GM06990 (cell line): ENCODE measurements at regions not wholly inside any gene's neighbourhood (a gene's known extent, or its start where the extent isn't known, plus 50 kb on each side); places are given as distances from the start of the nearest gene placed in this dataset.

Experiments
- DNase-seq: peaks from one replicate; pipeline ENCODE4 v3.0.0-alpha.2; 2011; ENCODE audit not compliant: insufficient read length; ENCODE audit errors: extremely low read depth
- H3K27me3 ChIP-seq: replicated peaks from 2 replicates; pipeline ENCODE4 v1.6.0; 2011; ENCODE audit warnings: low read length; ENCODE audit not compliant: control insufficient read depth, insufficient read depth
- H3K36me3 ChIP-seq: 2 replicates; pipeline ENCODE4 v1.5.1; 2011; ENCODE audit warnings: low read length; ENCODE audit not compliant: control insufficient read depth, insufficient read depth
- H3K4me3 ChIP-seq: replicated peaks from 2 replicates; pipeline ENCODE4 v1.5.1; 2011; ENCODE audit warnings: low read depth, mild to moderate bottlenecking, control low read depth, low read length
- CTCF ChIP-seq: IDR thresholded peaks from 2 replicates; pipeline ENCODE4 v1.5.1; 2011; ENCODE audit warnings: low read length, control low read depth, mild to moderate bottlenecking, inconsistent platforms; ENCODE audit not compliant: insufficient read depth, poor library complexity, severe bottlenecking

GRCh38 chr6:137545073-137545472, 50.9 kb upstream of the OLIG3 start:
- no peaks in the 10 kb centered on the region for H3K27me3 ChIP-seq
- no peak for DNase-seq
- no peaks in the 10 kb centered on the region for H3K36me3 ChIP-seq
- TF ChIP-seq CTCF, result no peak
- no peak overlapping the region for H3K4me3 ChIP-seq

- Histone ChIP-seq H3K4me3 (no peak overlapping the region), H3K36me3 (no peaks in the 10 kb centered on the region), H3K27me3 (peaks cover 1% of the 10 kb centered on the region)
- no peak for DNase-seq
- TF ChIP-seq CTCF, result no peak
Measured at GRCh38 chr6:137547186-137547585, 53.0 kb upstream of the OLIG3 start.

GRCh38 chr6:137547601-137548000, 53.4 kb upstream of the OLIG3 start:
- TF ChIP-seq CTCF, result no peak
- DNase-seq, result no peak
- no peaks in the 10 kb centered on the region for H3K36me3 ChIP-seq
- no peak overlapping the region for H3K4me3 ChIP-seq
- H3K27me3 ChIP-seq, result peaks cover 1% of the 10 kb centered on the region

GRCh38 chr6:137549106-137549505, 54.9 kb upstream of the OLIG3 start:
- H3K27me3 ChIP-seq, result peaks cover 1% of the 10 kb centered on the region
- H3K4me3 ChIP-seq, result no peak overlapping the region
- no peak for DNase-seq
- H3K36me3 ChIP-seq, result no peaks in the 10 kb centered on the region
- no peak for TF ChIP-seq CTCF

GRCh38 chr6:137550535-137550934, 56.3 kb upstream of the OLIG3 start:
- no peak overlapping the region for H3K4me3 ChIP-seq
- no peak for DNase-seq
- TF ChIP-seq CTCF, result no peak
- no peaks in the 10 kb centered on the region for H3K36me3 ChIP-seq
- H3K27me3 ChIP-seq, result peaks cover 1% of the 10 kb centered on the region

GRCh38 chr6:137552146-137552545, 58.0 kb upstream of the OLIG3 start:
- Histone ChIP-seq H3K4me3 (no peak overlapping the region), H3K36me3 (no peaks in the 10 kb centered on the region), H3K27me3 (peaks cover 1% of the 10 kb centered on the region)
- no peak for DNase-seq
- no peak for TF ChIP-seq CTCF
